HEK293T (cell line): ENCODE measurements at regions not wholly inside any gene's neighbourhood (a gene's known extent, or its start where the extent isn't known, plus 50 kb on each side); places are given as distances from the start of the nearest gene placed in this dataset.

Experiments used
- CTCF ChIA-PET: fragments of 350-600 bp; formaldehyde crosslinking; extraction: SDS; loops from one replicate; lab custom pipeline; 2021; ENCODE audit warnings: antibody characterized with exemption, inconsistent platforms; lab: Yijun Ruan, JAX
- POLR2A ChIA-PET: fragments of 350-600 bp; formaldehyde crosslinking; extraction: SDS; loops from one replicate; lab custom pipeline; 2020; ENCODE audit warnings: antibody characterized with exemption, inconsistent platforms; lab: Yijun Ruan, JAX
- DNase-seq: peaks from one replicate; pipeline ENCODE4 v3.0.0; 2012; ENCODE audit warnings: mixed read lengths; ENCODE audit errors: extremely low spot score
- ARNT ChIP-seq: fragments of 450-650 bp; IDR thresholded peaks from 2 replicates; pipeline ENCODE4 v1.6.1; 2017; ENCODE audit warnings: mild to moderate bottlenecking
- BHLHE40 ChIP-seq: fragments of 450-650 bp; IDR thresholded peaks from 2 replicates; pipeline ENCODE4 v1.6.1; 2016; ENCODE audit warnings: mild to moderate bottlenecking, moderate library complexity, borderline replicate concordance
- CTBP1 ChIP-seq: fragments of 450-650 bp; IDR thresholded peaks from 2 replicates; pipeline ENCODE4 v1.6.1; 2016; ENCODE audit warnings: borderline replicate concordance
- ELF4 ChIP-seq: fragments of 450-650 bp; IDR thresholded peaks from 2 replicates; pipeline ENCODE4 v1.6.1; 2017; ENCODE audit warnings: antibody characterized with exemption
- FOXA1 ChIP-seq: fragments of 450-650 bp; IDR thresholded peaks from 2 replicates; pipeline ENCODE4 v1.6.1; 2016; ENCODE audit warnings: mild to moderate bottlenecking
- FOXK2 ChIP-seq: fragments of 450-650 bp; IDR thresholded peaks from 2 replicates; pipeline ENCODE4 v1.6.1; 2016; ENCODE audit warnings: mild to moderate bottlenecking
- FOXM1 ChIP-seq: fragments of 450-650 bp; IDR thresholded peaks from 2 replicates; pipeline ENCODE4 v1.6.1; 2017; ENCODE audit warnings: mild to moderate bottlenecking, borderline replicate concordance
- HDGF ChIP-seq: fragments of 450-650 bp; IDR thresholded peaks from 2 replicates; pipeline ENCODE4 v1.6.1; 2017; ENCODE audit warnings: antibody characterized with exemption, borderline replicate concordance
- L3MBTL2 ChIP-seq: fragments of 450-650 bp; conservative IDR thresholded peaks from 2 replicates; pipeline ENCODE4 v1.6.1; 2016; ENCODE audit warnings: mild to moderate bottlenecking
- LEF1 ChIP-seq: fragments of 450-650 bp; IDR thresholded peaks from 2 replicates; pipeline ENCODE4 v1.6.1; 2017; ENCODE audit warnings: mild to moderate bottlenecking, borderline replicate concordance
- NFRKB ChIP-seq: fragments of 450-650 bp; IDR thresholded peaks from 2 replicates; pipeline ENCODE4 v1.6.1; 2016; ENCODE audit warnings: mild to moderate bottlenecking, moderate library complexity
- SP1 ChIP-seq: fragments of 450-650 bp; IDR thresholded peaks from 2 replicates; pipeline ENCODE4 v1.6.1; 2017
- SUZ12 ChIP-seq: fragments of 450-650 bp; IDR thresholded peaks from 2 replicates; pipeline ENCODE4 v1.6.1; 2016; ENCODE audit warnings: mild to moderate bottlenecking
- TARDBP ChIP-seq: fragments of 450-650 bp; IDR thresholded peaks from 2 replicates; pipeline ENCODE4 v1.6.1; 2016
- ZNF384 ChIP-seq: fragments of 450-650 bp; IDR thresholded peaks from 2 replicates; pipeline ENCODE4 v1.6.1; 2016
- TF ChIP-seq, protein P1 (sequence below): fragments of 450-650 bp; IDR thresholded peaks from 2 replicates; pipeline ENCODE4 v1.6.1; 2016

DNA sequence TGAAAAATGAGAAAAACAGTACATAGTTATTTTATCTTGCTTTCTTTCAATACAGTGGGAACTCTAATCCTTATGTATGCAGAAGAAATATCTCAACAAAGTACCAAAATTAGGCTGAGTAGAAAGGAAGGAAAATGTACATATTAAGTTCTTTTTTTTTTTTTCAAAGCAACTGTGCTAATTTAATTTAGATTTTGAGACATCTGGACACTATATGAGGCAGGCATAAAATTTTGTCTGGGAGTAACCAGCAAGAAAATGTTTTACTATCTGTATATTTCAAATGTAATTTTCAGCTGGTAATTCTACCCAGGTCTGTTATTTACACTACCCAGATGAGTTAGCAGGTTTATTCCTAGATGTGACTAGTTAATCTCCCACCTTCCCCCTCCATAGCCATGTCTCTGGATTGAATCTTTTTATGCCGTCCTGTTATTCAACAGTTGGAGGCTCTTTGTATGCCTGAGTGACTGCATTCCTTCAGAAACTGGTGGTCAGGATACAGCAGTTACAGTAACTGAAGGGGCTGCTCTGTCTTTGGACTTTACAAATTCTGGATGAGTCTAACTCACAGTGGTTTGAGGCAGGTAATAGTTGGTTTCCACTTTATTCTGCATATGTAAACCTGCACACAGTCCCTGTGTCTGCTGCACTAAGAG, 633.6 kb downstream of the PCDH18 start:
- ChIA-PET POLR2A (no interaction called here), CTCF (interaction anchor here (0.6 kb wide), 1 partner anchor 68 kb away, joined by 3 read pairs; no protein-coding TSS in a partner anchor)
- TF ChIP-seq TARDBP (no peak), SP1 (no peak), LEF1 (no peak), HDGF (no peak), FOXA1 (no peak), ZNF384 (no peak), ARNT (no peak)
- DNase-seq = no peak

DNA sequence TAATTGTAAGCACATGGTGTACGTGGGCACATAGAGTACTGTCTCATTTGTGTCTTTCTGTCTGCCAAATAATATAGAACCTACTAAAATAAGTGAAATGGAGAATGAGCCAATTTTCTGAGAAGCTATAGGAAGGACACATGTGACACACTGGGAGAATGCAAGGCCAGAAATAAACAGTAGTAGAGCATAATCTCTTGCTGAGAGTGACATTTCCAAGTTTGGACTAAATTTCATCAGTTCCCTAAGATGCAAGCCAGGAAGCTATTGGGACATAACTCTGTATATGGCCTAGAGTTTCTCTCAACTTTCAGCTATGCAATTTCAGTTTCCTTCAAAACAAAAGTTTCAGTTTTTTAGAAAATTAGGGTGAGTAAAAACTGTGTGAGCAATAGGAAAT, 638.7 kb downstream of the PCDH18 start:
- CTCF ChIA-PET = interaction anchor here (0.6 to 0.8 kb wide), 2 partner anchors 19 to 180 kb away, joined by 3 read pairs; no protein-coding TSS in a partner anchor
- no peak for DNase-seq

DNA sequence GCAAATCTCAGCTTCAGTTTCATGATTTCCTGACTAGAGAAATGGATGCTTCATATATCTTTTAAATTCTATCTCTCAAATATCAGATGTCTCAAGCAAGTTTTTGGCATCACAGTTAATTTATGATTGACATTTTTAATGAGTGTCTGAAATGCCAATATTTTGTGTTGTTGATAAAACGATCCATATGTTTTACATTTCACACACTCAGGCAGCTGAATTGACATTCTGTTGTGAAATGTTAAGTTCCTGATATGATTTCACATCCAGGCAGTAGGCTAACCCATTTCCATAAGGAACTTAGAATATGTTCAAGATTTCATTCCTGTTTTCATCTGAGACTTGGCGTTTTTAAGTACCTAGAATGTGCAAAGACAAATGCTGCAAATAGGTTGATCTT, 650.6 kb downstream of the PCDH18 start:
- POLR2A ChIA-PET = no interaction called here
- DNase-seq = no peak
- no peak for TF ChIP-seq BHLHE40
- TF ChIP-seq, protein P1, sequence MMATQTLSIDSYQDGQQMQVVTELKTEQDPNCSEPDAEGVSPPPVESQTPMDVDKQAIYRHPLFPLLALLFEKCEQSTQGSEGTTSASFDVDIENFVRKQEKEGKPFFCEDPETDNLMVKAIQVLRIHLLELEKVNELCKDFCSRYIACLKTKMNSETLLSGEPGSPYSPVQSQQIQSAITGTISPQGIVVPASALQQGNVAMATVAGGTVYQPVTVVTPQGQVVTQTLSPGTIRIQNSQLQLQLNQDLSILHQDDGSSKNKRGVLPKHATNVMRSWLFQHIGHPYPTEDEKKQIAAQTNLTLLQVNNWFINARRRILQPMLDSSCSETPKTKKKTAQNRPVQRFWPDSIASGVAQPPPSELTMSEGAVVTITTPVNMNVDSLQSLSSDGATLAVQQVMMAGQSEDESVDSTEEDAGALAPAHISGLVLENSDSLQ = peak; percentile 21; the same call in 1 of the 2 replicates
- TF ChIP-seq SUZ12 = no peak
- CTCF ChIA-PET = no interaction called here

More for the DNA sequence above, 638.7 kb downstream of the PCDH18 start:
- no peak for TF ChIP-seq ARNT
- POLR2A ChIA-PET = no interaction called here

DNA sequence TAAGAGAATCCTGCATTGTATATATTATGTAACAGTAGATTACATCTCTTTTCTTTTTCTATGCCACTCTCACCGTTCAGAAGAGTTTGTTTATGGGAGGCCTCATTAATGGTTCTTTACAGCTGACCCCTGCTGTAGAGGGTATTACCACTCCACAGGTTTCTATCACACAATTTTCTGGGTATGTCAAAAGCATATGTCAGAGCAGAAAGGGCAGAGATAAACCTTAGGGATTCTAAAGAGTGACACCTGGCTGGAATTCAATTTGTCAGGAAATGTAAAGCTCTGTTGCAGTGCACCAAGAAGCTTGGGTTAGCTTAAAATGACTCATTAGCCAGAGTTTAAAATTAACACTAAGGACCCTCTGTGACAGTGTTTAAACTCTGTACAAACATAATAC, 658.7 kb downstream of the PCDH18 start:
- ChIA-PET POLR2A (no interaction called here), CTCF (no interaction called here)
- no peak for DNase-seq
- TF ChIP-seq, protein P1 = peak; percentile 68; the same call in 1 of the 2 replicates
- TF ChIP-seq SUZ12 (no peak), FOXM1 (no peak), HDGF (no peak), ARNT (no peak), NFRKB (no peak), ZNF384 (no peak)

DNA sequence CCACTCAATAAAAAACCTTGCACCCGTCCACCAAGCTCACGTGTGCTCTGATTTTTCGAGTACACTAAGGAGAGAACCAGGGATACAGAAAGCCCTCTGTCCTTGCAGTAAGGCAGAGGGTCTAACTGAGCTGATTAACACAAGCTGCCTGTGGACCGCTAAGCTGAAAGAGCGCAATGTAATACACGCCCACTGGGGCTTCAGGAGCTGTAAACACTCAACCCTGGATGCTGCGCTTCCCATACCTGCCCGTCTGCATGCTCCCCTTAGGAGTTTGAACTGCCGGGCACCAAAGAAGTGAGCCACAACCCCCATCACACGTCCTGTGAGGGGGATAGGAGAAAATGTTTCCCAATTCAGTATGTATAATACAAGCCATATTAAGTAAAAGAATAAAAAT, 664.8 kb downstream of the PCDH18 start:
- TF ChIP-seq ARNT = no peak
- no peak for TF ChIP-seq FOXA1
- TF ChIP-seq SP1 = no peak
- TF ChIP-seq BHLHE40 = no peak
- no peak for TF ChIP-seq FOXM1
- TF ChIP-seq LEF1 = no peak
- no peak for TF ChIP-seq TARDBP
- no peak for TF ChIP-seq ELF4
- no peak for TF ChIP-seq L3MBTL2
- no peak for TF ChIP-seq NFRKB
- TF ChIP-seq SUZ12 = no peak
- no peak for TF ChIP-seq ZNF384
- no peak for TF ChIP-seq HDGF
- TF ChIP-seq CTBP1 = no peak
- no peak for TF ChIP-seq FOXK2
- TF ChIP-seq, protein P1 = no peak
- ChIA-PET POLR2A (no interaction called here), CTCF (no interaction called here)
- no peak for DNase-seq

DNA sequence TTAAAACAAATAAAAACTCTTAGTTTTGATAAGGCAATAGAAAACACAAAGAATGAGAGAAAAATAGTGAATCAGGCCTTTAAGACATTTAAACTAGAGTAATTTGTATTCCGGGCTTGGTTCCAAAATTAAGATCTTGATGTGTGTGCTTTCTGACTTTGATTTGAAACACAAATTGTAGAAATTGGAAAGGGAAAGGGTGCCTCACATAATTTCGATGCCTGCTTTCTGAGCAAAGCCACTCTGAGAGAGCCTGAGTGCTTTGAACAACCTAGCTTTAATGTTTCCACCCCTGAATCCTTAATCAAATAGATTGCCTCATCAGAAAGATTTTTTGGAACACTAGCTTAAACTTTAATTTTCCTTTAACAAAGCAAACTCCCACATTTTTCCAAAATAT, 666.8 kb downstream of the PCDH18 start:
- CTCF ChIA-PET = interaction anchor here (0.9 kb wide), 1 partner anchor 978 kb away, joined by 3 read pairs; no protein-coding TSS in a partner anchor
- POLR2A ChIA-PET = no interaction called here
- TF ChIP-seq ARNT = no peak
- no peak for TF ChIP-seq NFRKB
- TF ChIP-seq SP1 = no peak
- TF ChIP-seq FOXA1 = no peak
- TF ChIP-seq ZNF384 = no peak
- DNase-seq = no peak

DNA sequence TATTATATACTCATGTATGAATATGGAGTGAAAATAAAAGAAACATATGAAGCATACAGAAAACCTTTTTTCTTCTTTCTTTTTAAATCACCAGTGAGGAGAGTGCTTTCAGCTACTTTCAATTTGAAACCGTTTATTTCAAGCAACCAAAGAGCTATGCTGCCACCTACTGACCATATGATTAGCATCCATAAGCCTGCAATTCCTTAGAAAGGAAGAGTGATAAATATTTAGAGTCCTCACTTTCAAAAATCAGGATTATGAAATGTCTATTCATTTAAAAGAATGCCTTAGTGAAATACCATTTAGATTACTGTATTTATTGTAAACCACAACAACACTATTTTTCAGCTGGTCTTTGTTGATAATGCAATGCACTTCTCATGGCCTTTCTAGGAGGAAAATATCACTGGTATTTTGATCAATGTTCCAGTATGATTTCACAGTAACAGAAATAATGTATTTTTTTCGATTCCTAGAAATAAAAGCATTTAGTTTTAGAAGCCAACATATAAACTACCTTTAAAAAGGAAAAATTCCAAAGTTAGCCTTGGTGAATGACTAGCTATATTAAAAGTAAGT, 667.6 kb downstream of the PCDH18 start:
- POLR2A ChIA-PET = no interaction called here
- DNase-seq = peak; percentile 23
- TF ChIP-seq SP1 = no peak
- peak; percentile 87; the same call in 1 of the 2 replicates for TF ChIP-seq FOXM1
- CTCF ChIA-PET = interaction anchor here (0.6 to 1.3 kb wide), 7 partner anchors 33 to 1691 kb away, joined by 3 to 6 read pairs (median 3); no protein-coding TSS in a partner anchor
